DMS 273 (cell line): ENCODE measurements at regions not wholly inside any gene's neighbourhood (a gene's known extent, or its start where the extent isn't known, plus 50 kb on each side); places are given as distances from the start of the nearest gene placed in this dataset.

Experiments
- DNase-seq: peaks from one replicate; lab custom pipeline; 2025; ENCODE audit not compliant: unreplicated experiment; lab: John Stamatoyannopoulos, UW

DNA sequence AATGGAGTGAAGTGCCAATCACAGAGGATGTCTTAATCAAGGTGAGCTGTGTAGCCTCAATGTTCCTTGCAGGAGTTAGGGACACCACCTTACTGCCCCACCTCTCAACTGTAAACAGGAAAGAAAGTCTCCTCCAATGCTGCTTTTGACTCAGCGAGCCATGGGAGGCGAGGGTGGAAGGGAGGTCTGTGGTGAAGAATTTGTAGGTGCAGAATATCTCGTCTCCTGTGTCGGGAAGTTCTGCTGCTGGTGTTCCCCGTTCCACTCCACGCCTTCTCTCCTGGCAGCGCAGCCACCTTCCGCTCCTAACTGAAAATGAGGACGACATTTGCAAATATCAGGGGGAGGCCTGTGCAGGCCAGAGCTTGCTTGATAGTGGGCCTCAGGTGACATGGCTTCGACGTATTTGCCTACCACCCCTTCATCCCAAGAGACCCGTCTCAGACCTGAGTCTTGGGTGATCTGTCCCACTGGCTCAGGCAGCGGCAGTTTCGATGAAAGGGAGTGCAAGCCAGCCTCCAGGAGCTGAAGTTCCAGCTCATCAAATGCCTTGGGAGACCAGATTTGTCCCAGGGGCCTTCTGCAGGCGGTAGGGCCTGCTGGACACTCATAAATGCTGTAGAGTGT lies 368.3 kb upstream of the C1orf174 start:
- no peak for DNase-seq

DNA sequence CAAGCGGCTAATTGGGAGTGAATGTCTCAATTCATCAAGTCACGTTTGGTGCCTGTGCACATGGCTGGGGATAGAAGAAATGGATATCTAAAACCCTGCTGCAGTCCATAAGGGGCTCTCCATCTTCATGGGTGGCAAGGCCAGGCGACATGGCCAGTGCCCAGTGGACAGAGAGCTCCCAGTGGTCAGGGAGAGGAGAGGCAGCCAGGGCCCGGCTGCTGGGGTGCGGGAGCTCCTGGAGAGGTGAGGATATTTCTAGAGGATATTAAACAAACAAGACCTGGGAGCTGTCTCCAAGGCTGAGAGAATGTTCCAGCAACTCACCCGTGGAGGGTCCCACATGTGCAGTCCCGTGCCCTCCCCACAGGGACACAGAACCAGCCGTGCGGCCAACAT lies 368.8 kb upstream of the C1orf174 start:
- DNase-seq = no peak

DNA sequence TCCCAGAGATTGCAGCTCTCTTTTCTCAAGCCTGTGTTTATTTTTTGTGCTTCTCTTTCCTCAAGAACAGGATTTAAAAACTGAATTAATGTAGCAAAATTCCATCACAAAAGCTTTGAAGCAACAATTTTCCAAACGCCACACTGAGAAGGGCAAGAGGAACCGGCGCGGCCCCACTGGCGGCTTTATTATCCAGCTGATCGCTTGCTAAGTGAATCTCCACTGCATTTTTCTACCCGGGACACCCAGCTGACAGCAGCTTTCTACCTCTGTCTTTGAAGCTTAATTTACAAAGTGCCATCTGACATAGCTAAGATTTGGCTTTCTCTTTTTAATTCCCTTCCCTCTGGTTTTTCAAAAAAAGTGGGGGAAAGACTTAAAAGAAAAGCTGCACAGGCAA lies 369.3 kb upstream of the C1orf174 start:
- no peak for DNase-seq

DNA sequence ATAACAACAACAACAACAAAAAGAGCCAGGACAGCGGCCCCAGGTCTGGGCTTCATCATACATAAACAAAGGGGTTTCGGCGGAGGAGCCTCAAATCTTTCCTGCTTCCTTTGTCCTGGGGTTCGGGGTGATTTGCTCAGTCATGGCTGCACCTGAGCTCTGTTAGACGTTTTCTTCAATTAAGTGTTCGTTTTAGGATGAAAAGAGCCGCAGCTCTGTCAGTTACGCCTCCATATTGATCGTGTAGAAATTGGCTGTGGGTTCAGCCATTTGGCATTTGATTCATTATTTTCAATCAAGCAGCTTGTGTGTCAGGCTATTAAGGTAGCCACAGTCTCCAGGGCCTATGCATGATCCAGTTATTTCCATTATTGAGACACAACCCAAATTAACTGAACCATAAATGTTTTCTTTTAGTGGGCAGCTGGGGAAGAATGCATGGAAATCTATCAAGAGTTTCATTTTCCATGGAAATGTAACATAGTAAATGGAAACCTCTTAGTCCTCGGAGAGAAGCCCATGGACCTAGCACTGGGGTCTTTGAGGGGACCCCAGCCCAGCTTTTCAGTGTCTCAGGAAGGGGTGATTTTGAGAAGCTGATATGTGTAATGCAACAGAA lies 370.0 kb upstream of the C1orf174 start:
- DNase-seq = no peak

DNA sequence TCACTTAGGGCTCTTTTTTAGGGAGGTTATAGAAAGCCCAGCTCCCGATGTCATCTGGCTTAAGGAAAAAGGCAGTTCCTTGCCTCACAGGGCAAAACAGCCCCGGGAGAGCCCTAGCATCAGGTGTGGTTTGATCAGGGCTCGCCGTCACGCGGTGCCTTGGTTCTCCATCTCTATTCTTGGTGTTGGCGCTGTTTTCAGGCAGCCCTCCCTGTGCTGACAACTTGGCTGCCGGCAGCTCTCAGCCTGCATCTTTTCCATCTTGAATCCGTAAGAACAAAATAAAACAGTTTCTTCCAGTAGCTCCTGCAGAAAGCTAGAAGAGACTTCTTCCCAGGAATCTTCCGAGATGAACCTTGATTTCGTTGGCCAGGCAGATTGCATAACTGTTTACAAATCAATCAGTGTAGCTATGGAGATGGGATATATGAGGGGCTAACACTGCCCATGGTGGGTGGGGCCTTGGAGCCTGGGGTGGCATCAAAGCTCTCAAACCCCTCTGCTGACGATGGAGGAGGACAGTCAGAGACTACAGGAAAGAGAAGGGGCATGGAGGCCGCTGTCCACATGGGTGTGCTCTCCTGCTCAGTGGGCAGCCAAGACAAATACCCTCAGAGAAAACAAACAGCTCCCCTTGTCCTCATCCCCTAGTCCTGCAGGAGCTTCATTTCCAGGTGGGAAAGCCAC lies 370.7 kb upstream of the C1orf174 start:
- no peak for DNase-seq

DNA sequence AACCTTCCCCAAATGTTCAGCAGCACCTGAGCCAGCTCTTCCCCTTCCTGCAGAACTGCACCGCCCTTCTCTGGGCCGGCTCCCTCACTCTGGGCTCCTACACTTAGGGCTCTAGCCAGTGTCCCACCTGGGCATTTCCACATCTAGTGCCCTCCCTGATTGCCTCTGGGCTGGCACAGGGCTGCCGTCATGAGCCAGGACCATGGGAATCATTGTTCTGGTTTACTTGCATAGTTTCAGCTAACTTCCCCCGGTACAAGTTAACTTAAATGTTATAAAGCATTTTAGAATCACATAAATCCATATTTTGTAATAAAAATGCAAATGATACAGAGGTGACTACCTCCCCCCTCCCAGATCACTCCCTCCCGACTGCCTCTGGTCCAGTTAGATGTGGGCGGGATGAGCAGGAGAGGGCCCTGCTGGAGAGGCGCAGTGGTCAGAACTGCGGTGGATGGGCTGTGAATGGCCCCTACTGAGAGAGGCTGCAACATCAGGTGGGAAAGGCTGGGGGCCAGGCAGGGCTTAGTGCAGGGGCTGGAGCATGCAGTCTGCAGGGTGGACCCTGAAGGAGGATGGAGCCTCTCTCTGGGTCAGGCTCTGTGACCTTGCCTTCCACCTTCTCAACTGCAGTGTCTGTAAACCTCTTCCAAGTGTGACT lies 371.4 kb upstream of the C1orf174 start:
- no peak for DNase-seq

DNA sequence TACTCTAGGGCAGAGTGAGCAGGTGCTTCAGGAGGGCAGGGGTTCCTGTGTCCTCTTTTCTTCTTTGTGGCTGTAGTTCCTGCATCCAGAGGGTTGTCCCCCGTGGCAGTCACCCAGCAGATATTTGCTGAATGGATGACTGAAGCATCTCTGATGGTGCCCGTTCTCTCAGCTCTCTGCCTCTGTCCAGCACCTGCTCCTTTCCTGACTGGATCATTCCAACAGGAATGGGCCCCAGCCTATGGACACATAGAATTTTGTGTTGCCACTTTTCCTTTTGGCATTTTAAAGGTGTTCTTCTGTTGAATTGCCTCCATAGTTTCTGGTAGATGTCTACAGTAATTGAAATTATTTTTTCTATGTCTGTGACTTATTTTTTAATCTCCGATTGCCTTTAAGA lies 372.5 kb upstream of the C1orf174 start:
- DNase-seq = no peak

DNA sequence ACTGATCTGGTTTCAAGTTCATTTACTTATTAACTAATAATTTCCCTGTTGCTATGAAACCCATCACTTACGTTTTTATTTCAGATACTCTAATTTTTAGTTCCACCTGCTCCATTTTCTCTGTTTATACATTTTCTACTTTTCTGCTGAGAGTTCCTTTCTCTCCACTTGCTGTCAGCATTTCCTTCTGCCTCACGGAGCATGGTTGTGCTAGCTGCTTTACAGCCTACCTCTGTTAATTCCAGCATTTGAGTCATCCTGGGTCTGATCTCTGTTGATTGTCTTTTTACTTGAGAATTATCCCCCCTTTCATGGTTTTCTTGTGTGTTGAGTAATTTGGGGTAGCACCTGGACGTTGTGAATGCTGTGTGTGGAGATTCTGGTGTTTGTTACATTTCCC lies 373.2 kb upstream of the C1orf174 start:
- DNase-seq = no peak

DNA sequence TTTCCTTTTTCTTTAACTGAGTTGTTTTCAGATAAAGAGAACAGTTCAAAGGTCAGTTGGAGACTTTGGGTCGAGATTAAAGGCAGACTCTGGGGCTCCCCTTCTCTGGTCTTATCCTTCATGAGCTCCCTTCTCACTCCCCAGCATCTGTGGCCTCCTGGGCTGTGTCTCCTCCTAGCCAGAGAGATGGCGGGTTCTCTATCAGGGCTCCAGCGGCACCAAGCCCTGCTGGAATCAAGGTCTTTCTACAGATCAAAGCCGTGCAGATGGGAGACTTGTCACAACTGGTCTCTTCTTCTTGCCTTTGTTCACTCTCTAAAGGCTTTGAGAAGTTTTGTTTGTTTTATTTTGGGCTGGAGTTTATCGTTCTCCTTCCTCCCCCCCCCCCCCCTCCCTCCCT lies 373.7 kb upstream of the C1orf174 start:
- DNase-seq = no peak

DNA sequence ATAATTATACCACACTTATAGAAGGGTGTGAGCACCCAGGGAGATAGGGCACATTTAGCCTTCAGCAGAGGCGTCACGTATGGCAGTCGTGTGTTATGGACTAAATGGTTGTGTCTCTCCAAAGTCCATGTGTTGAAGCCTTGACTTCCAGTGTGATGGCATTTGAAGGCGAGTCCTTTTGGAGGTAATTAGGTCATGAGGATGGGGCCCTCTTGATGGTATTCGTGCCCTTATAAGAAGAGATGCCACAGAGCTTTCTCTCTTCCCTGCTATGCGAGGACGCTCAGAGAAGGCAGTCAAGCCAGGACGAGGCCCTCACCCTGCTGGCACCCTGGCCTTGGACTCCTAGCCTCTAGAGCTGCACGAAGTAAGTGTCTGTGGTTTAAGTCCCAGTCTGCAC lies 375.0 kb upstream of the C1orf174 start:
- no peak for DNase-seq

DNA sequence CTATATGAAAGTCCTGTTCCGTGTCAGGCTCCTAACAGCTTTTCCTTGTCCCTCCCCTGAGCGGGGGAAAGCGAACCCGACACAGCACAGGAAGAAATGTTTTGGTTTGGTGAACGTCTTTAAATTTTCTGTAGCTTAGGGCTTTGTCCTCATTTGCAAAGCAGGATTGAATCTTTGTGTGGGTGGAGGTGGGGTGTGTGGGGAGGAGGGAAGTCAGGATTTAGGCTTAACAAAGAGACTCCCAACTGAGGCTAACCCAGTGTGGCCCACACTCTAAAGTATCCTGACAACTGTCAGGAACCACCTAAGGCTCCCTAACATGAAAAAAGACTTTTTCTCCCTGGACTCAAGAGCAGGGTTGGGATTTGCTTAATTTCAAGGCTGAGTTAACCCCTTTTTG lies 376.2 kb upstream of the C1orf174 start:
- no peak for DNase-seq

DNA sequence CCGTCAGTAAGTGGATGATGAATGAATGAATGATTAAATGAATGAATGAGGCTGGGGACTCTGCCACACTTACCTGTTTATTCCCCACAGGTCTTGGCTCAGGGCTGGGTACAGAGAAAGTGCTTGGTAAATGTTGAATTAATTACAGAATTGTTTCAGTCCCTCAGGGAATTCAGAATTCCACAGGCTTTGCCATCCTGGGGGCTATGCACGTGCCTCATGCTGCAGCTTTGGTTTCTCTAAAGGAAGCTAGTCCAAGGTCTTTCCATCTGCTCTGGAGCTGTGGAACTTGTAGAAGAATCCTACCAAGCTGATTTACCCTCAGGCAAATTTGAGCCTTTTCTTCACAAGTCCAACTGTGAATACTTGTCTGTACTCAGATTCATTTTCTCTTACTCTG lies 376.8 kb upstream of the AJAP1 start:
- DNase-seq = no peak

DNA sequence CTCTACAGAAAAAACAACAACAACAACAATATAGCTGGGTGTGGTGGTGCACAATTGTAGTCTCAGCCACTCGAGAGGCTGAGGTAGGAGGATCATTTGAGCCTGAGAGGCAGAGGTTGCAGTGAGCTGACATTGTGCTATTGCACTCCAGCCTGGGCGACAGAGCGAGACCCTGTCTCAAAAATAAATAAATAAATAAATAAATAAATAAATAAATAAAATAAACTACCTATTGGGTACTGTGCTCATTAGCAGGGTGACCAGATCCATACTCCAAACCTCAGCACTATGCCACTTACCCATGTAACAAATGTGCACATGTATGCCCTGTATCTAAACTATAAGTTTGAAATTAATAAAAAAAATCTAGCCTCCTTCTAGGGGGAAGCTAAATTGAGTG lies 369.4 kb upstream of the AJAP1 start:
- no peak for DNase-seq

DNA sequence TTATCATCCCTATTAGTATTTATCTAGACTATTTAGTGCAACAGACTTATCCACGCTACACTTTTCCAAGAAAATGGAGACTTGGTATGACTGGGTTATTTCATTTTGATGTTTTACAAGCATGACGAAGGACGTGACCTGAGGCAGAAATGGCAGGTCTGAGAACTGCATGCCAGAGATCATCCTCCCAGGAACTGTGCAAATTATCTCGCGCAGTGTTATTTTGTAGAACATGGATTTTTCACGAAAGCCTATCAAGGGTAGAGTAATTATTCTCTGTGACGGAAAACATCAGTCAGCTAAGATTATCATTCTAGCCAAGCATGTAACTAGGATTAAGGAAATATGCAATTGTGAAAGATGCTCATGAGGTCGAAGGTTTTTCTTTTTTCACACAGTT lies 361.5 kb upstream of the AJAP1 start:
- no peak for DNase-seq

DNA sequence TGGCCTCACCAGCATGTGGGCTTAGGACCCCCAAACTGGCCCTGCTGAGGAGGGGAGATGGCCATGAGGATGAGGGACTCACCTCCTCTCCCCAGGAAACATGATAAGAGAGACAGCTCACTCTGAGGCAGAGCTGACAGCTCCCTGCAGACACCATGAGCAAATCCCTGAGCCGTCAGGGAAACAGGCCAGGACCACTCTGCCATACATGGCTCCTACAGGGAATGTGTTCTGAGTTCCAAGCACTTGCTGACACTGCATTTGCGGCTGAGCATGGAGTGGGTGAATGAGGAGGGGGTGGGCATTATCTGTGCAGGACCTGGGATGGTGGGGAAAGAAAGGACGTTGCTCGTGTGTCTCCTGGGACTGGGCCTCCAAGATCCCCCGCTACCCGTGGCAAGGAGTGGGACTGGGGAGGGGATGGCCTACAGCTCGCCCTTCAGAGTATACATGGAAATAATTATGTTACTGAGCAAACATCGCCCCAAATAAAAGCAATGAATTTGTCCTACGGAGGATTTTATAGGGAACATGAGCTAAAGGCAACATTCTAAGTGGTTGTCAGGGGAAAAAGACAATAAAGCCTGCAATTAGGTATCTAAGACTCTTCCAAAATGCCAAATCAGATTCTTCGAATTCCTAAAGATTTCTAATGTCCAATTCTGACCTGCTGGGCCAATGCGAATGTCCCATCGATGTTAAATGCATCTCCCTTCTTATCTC lies 355.9 kb upstream of the AJAP1 start:
- DNase-seq = no peak

DNA sequence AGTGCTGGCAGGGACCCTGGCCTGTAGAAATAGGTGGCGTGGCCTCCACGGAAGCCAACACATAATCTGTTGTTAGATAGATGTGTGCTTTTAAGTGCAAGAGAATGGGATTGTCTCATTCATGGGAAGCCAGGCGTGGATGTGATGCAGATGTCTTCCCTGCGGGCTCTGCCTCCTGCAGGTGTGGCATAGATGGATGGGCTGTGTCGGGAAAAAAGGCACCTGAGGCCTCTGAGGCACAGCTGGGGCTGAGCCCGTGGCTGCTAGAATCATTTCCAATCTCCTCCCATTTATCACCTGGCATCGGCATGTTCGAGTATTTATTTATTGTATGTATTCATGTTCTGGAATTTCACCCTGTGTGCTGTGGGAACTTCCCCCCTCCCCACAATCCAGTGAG lies 353.4 kb upstream of the AJAP1 start:
- no peak for DNase-seq

DNA sequence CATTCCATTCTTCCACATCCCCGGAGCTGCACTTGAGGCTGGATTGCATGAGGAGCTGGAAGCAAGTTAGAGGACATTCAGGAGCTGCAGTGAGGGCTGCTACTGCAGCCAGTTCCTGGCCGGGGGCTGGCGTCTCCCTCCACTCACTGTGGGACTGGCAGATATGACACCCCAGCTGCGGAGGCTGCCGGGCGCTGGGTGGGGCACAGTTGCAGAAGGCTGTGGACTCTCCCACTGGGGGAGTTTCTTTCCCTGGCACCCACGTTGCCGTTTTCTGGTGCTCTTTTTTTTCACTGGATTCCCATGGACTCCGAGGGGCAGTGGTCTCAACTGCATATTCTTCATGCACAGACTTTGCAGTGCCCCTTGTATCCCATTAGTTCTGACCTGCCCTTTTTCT lies 351.1 kb upstream of the AJAP1 start:
- DNase-seq = no peak

DNA sequence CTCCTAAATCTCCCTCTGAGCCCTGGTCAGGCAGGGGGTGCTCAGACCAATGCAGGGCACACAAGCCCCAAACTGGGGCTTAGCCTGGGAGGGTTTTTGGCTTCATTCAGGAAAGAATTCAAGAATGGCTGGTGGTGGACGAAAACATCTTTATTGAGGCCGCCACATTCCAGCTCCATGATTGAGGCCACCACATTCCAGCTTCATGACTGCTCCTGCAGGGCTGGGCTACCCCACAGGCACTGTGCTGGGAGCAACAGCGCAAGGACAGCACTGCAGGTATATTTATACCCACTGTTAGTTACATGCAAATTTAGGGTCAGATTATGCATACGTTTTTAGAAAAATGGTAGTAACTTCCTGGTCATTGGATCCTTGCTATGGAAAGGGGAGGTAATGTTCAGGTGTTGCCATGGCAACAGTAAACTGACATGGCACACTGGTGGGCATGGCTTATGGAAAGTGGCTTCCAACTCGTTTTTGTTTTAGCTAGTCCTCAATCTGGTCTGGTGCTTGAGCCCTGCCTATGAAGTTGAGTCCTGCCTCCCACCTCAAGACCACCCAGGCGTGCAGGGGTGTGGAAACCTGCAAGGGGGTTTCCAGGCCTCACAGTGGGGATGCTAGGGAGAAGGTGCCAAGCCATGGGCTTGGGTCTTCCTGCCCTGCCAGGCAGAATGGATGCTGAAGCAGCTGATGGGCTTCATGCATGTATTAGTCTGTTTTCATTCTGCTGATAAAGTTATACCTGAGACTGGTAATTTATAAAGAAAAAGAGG lies 348.7 kb upstream of the AJAP1 start:
- no peak for DNase-seq

DNA sequence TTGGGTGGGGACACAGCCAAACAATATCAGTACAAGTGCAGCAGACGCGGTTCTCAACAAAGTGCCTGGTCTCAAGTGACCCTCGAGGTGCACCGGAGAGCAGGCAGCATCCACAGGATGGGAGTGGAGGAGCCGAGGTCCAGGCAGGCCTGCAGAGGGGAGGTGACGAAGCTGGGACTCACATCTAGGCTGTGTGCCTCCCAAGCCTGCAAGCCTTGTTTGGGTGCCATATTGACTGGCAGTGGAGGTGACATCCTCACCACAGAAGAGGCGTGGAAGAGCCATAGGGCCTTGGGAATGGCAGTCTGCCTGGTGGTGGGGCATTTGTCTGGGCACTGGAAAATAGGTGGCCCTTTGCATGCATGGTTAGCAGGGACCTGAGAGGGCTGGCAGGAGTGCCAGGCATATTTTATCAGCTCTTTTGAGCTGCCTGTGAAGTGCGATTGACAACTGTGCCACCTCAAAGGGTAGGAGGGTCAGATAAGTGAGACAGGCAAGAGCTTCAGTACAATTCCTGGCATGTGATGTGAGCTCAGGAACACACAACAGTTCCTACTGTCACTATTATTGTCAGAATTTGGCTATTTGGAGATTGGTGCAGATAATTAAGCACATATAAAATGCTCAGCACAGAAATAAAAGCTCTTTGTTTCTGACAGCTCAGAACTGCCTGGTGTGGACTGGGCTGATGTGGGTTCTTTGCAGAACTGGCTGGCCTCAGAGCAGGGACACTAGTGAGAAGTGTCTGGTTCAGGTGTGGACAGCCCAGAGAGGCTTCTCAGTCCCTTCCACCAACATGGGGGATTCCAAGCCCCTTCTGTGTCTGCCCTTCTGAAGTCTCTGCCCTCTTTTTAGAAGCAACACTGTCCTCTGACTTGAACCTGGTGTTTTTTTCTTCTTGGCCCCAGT lies 347.6 kb upstream of the AJAP1 start:
- no peak for DNase-seq

DNA sequence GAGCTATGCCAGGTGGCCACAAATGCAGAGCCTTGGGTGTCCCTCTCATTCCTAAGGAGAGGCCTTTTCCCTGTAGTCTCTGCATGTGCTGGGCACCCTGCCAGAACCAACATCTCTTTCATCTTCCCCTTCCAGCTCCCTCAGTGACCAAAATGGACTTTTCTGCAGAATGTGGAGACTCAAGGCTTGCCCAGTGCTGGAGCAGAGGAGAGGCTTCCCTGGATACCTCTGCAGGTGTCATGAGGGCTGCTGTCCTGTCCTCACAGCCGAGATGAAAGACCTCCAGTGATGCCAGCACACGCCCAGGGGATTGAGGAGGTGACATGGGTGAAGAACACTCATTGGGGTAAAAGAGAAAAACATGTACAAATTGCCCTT lies 347.0 kb upstream of the AJAP1 start:
- DNase-seq = no peak
